ENCODE measurements at regions not wholly inside any gene's neighbourhood (a gene's known extent, or its start where the extent isn't known, plus 50 kb on each side); places are given as distances from the start of the nearest gene placed in this dataset.

- no peak for DNase-seq (ENCODE audit: low read depth, low spot score)
- Mint-ChIP-seq H3K9me3 (peaks cover 14% of the 10 kb centered on the region), H3K27me3 (ENCODE audit: low read depth) (peaks cover 4% of the 10 kb centered on the region), H3K27ac (ENCODE audit: unreplicated experiment) (no peak overlapping the region), H3K4me1 (peaks cover 3% of the 10 kb centered on the region), H3K4me3 (no peak overlapping the region), H3K36me3 (ENCODE audit: low read depth) (peaks cover 3% of the 10 kb centered on the region)
- no peak for TF ChIP-seq CTCF (conservative IDR thresholded peaks at IDR 0.05)
Measured at GRCh38 chr11:19605520-19606371, 106.9 kb upstream of the NAV2 start.

- Mint-ChIP-seq H3K27ac (ENCODE audit: unreplicated experiment) (no peak overlapping the region), H3K4me1 (peaks cover 3% of the 10 kb centered on the region), H3K36me3 (ENCODE audit: low read depth) (no peaks in the 10 kb centered on the region), H3K4me3 (no peak overlapping the region), H3K9me3 (peaks cover 10% of the 10 kb centered on the region), H3K27me3 (ENCODE audit: low read depth) (no peaks in the 10 kb centered on the region)
- no peak for TF ChIP-seq CTCF (conservative IDR thresholded peaks at IDR 0.05)
- no peak for DNase-seq (ENCODE audit: low read depth, low spot score)
Measured at GRCh38 chr11:19604679-19605375, 107.8 kb upstream of the NAV2 start.

- no peaks in the 10 kb centered on the region for H3K36me3 Mint-ChIP-seq (ENCODE audit: low read depth)
- no peaks in the 10 kb centered on the region for H3K27me3 Mint-ChIP-seq (ENCODE audit: low read depth)
- DNase-seq (ENCODE audit: low read depth, low spot score): no peak
- no peak for TF ChIP-seq CTCF (conservative IDR thresholded peaks at IDR 0.05)
- H3K4me1 Mint-ChIP-seq: peaks cover 13% of the 10 kb centered on the region
- H3K4me3 Mint-ChIP-seq: no peak overlapping the region
- H3K9me3 Mint-ChIP-seq: peaks cover 10% of the 10 kb centered on the region
- no peak overlapping the region for H3K27ac Mint-ChIP-seq (ENCODE audit: unreplicated experiment)
Measured at GRCh38 chr11:19603771-19604170, 108.9 kb upstream of the NAV2 start.

- no peak overlapping the region for H3K4me3 Mint-ChIP-seq
- H3K36me3 Mint-ChIP-seq (ENCODE audit: low read depth): no peaks in the 10 kb centered on the region
- H3K9me3 Mint-ChIP-seq: peaks cover 10% of the 10 kb centered on the region
- no peaks in the 10 kb centered on the region for H3K27me3 Mint-ChIP-seq (ENCODE audit: low read depth)
- no peak for DNase-seq (ENCODE audit: low read depth, low spot score)
- no peak overlapping the region for H3K27ac Mint-ChIP-seq (ENCODE audit: unreplicated experiment)
- peaks cover 11% of the 10 kb centered on the region for H3K4me1 Mint-ChIP-seq
- TF ChIP-seq CTCF (conservative IDR thresholded peaks at IDR 0.05): no peak
Measured at GRCh38 chr11:19602891-19603290, 109.7 kb upstream of the NAV2 start.

GRCh38 chr11:19602406-19602805 is 110.2 kb upstream of the NAV2 start:
- no peak for DNase-seq (ENCODE audit: low read depth, low spot score)
- H3K4me3 Mint-ChIP-seq: no peak overlapping the region
- peaks cover 16% of the 10 kb centered on the region for H3K4me1 Mint-ChIP-seq
- no peaks in the 10 kb centered on the region for H3K27me3 Mint-ChIP-seq (ENCODE audit: low read depth)
- H3K9me3 Mint-ChIP-seq: peaks cover 10% of the 10 kb centered on the region
- H3K27ac Mint-ChIP-seq (ENCODE audit: unreplicated experiment): no peak overlapping the region
- no peak for TF ChIP-seq CTCF (conservative IDR thresholded peaks at IDR 0.05)
- no peaks in the 10 kb centered on the region for H3K36me3 Mint-ChIP-seq (ENCODE audit: low read depth)
